ENCODE measurements at regions not wholly inside any gene's neighbourhood (a gene's known extent, or its start where the extent isn't known, plus 50 kb on each side); places are given as distances from the start of the nearest gene placed in this dataset.

GRCh38 chrX:40414335-40414734 is 166.4 kb upstream of the ATP6AP2 start:
- Histone ChIP-seq H3K27ac (ENCODE audit: insufficient read depth, low read depth, low read length) (no peak overlapping the region), H3K4me1 (ENCODE audit: control insufficient read depth, extremely low read depth, insufficient read depth, low read length) (no peaks in the 10 kb centered on the region), H3K4me3 (replicated peaks in 1 of 3; ENCODE audit: insufficient read depth in 1 of 3, low read depth in 1 of 3, low read length in 3 of 3) (no peak overlapping the region), H3K36me3 (ENCODE audit: control insufficient read depth in 2 of 2, extremely low read depth in 1 of 2, insufficient read depth in 2 of 2, low read length in 2 of 2) (no peaks in the 10 kb centered on the region), H3K79me2 (ENCODE audit: control insufficient read depth, insufficient read depth, low read length) (no peaks in the 10 kb centered on the region), H3K27me3 (ENCODE audit: control insufficient read depth in 2 of 2, insufficient read depth in 2 of 2, low read length in 2 of 2) (peaks cover 0 to 2% of the 10 kb centered on the region in 2 experiments), H3K4me2 (ENCODE audit: insufficient read depth, low read length) (no peak overlapping the region), H4K20me1 (replicated peaks; ENCODE audit: control insufficient read depth, extremely low read depth, insufficient read depth, low read length) (no peaks in the 10 kb centered on the region), H3K9me1 (replicated peaks; ENCODE audit: control insufficient read depth, extremely low read depth, insufficient read depth, low read length) (no peaks in the 10 kb centered on the region), H2AFZ (ENCODE audit: low read depth, low read length) (no peak overlapping the region), H3K9me3 (replicated peaks; ENCODE audit: control insufficient read depth, insufficient read depth, low read length) (no peaks in the 10 kb centered on the region), H3K9ac (replicated peaks; ENCODE audit: extremely low read depth, insufficient read depth, low read length) (no peak overlapping the region)
- intact Hi-C loops (cut with micrococcal nuclease) (no loop called here), dilution Hi-C loops (cut with MboI; ENCODE audit: extremely low pct_ligation_motif_present, low sequenced_read_pairs) (no loop called here)
- FAIRE-seq (no peak), DNase-seq (ENCODE audit: low read depth, low spot score) (no peak)
- CTCF ChIA-PET: no interaction called here
- TF ChIP-seq CTCF (IDR thresholded peaks at IDR 0.05; ENCODE audit: extremely low read depth in 1 of 2, insufficient read depth in 1 of 2, low read depth in 1 of 2, low read length in 2 of 2): no peak
- TF ChIP-seq, protein P1, sequence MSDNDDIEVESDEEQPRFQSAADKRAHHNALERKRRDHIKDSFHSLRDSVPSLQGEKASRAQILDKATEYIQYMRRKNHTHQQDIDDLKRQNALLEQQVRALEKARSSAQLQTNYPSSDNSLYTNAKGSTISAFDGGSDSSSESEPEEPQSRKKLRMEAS (IDR thresholded peaks at IDR 0.05; ENCODE audit: insufficient read depth, insufficient read length): no peak
- TF ChIP-seq MYC (IDR thresholded peaks at IDR 0.05; ENCODE audit: low read depth, low read length): no peak
- TF ChIP-seq FOS (IDR thresholded peaks at IDR 0.05; ENCODE audit: borderline replicate concordance, insufficient read depth, low read length): no peak
- no peak for TF ChIP-seq JUN (IDR thresholded peaks at IDR 0.05; ENCODE audit: borderline replicate concordance, insufficient read depth, insufficient read length, low read depth)
- TF ChIP-seq GATA2 (IDR thresholded peaks at IDR 0.05; ENCODE audit: insufficient read depth, insufficient read length, low read depth, low read length): no peak
- no peak for TF ChIP-seq POLR2A (IDR thresholded peaks at IDR 0.05; ENCODE audit: low read depth, low read length)
- no TSS peak for BruUV-seq (replicated peaks)
- POLR2A ChIA-PET: no interaction called here

Data from endothelial cell of umbilical vein (primary cell).